SK-N-SH (cell line): ENCODE measurements at regions not wholly inside any gene's neighbourhood (a gene's known extent, or its start where the extent isn't known, plus 50 kb on each side); places are given as distances from the start of the nearest gene placed in this dataset.

Source experiments
- CTCF ChIA-PET: fragments of 300-600, 350-600 bp; formaldehyde crosslinking; extraction: SDS; loops from one replicate; lab custom pipeline; 2021; lab: Yijun Ruan, JAX
- POLR2A ChIA-PET: fragments of 350-600 bp; sonication (Branson Sonifier 250); formaldehyde crosslinking; extraction: SDS; loops from one replicate; lab custom pipeline; 2020; ENCODE audit warnings: antibody characterized with exemption, inconsistent platforms; lab: Yijun Ruan, JAX
- DNase-seq: peaks from one replicate; pipeline ENCODE4 v3.0.0; 2012
- H2AFZ ChIP-seq: fragments of 200-600 bp; sonication (generic); 2 replicates; pipeline ENCODE4 v1.8.1; 2016; ENCODE audit warnings: antibody characterized with exemption, mild to moderate bottlenecking, low read depth
- H3F3A ChIP-seq: fragments of 200-600 bp; sonication (generic); replicated peaks from 2 replicates; pipeline ENCODE3; 2016; ENCODE audit warnings: antibody characterized with exemption, mild to moderate bottlenecking; ENCODE audit not compliant: insufficient read depth
- H3K27ac ChIP-seq, 2 experiments: fragments of 200-500 bp in 1 of 2; fragments of 200-600 bp in 1 of 2; sonication (Bioruptor generic) in 1 of 2; sonication (generic), shearing (Covaris generic) in 1 of 2; 2 replicates each; pipeline versions ENCODE4 v1.5.1 to v1.6.1; 2014 to 2016; ENCODE audit warnings: low read depth in 2 of 2, inconsistent platforms in 1 of 2, low read length in 1 of 2, mild to moderate bottlenecking in 1 of 2, mixed read lengths in 1 of 2
- H3K27me3 ChIP-seq: fragments of 200-600 bp; sonication (generic), shearing (Covaris generic); 2 replicates; pipeline ENCODE4 v1.6.1; 2016; ENCODE audit warnings: mixed run types; ENCODE audit not compliant: insufficient read depth
- H3K36me3 ChIP-seq, 2 experiments: fragments of 200-500 bp in 1 of 2; fragments of 200-600 bp in 1 of 2; sonication (Bioruptor generic) in 1 of 2; sonication (generic) in 1 of 2; replicated peaks in 1 of 2; 2 replicates each; pipeline versions ENCODE3 to v1.5.1; 2014 to 2016; ENCODE audit warnings: low read length in 1 of 2, mild to moderate bottlenecking in 1 of 2; ENCODE audit not compliant: insufficient read depth in 2 of 2, control insufficient read depth in 1 of 2
- H3K4me1 ChIP-seq, 2 experiments: fragments of 200-500 bp in 1 of 2; fragments of 200-600 bp in 1 of 2; sonication (Bioruptor generic) in 1 of 2; sonication (generic), shearing (Covaris generic) in 1 of 2; 2 replicates each; pipeline versions ENCODE4 v1.5.1 to v1.6.1; 2014 to 2016; ENCODE audit warnings: low read depth in 1 of 2, low read length in 1 of 2, mixed run types in 1 of 2; ENCODE audit not compliant: insufficient read depth in 2 of 2, control insufficient read depth in 1 of 2
- H3K4me2 ChIP-seq: fragments of 200-600 bp; sonication (generic), shearing (Covaris generic); 2 replicates; pipeline ENCODE4 v1.6.1; 2017; ENCODE audit warnings: mixed run types
- H3K4me3 ChIP-seq, 2 experiments: fragments of 200-500 bp in 1 of 2; fragments of 200-600 bp in 1 of 2; sonication (Bioruptor generic) in 1 of 2; sonication (generic), shearing (Covaris generic) in 1 of 2; 2 replicates each; pipeline versions ENCODE4 v1.5.1 to v1.8.1; 2014 to 2016; ENCODE audit warnings: low read depth in 2 of 2, inconsistent platforms in 1 of 2, low read length in 1 of 2, mild to moderate bottlenecking in 1 of 2, mixed read lengths in 1 of 2, moderate library complexity in 1 of 2
- H3K79me2 ChIP-seq: fragments of 200-600 bp; sonication (generic); 2 replicates; pipeline ENCODE4 v1.8.1; 2017; ENCODE audit warnings: mild to moderate bottlenecking; ENCODE audit not compliant: insufficient read depth
- H3K9ac ChIP-seq: fragments of 200-600 bp; sonication (generic); 2 replicates; pipeline ENCODE4 v1.6.1; 2017; ENCODE audit warnings: mixed run types
- H3K9me2 ChIP-seq: fragments of 200-600 bp; sonication (generic); 2 replicates; pipeline ENCODE4 v1.6.1; 2017; ENCODE audit warnings: mixed run types
- H3K9me3 ChIP-seq: fragments of 200-600 bp; sonication (generic); 2 replicates; pipeline ENCODE4 v1.6.1; 2017; ENCODE audit warnings: mixed run types, mild to moderate bottlenecking, moderate library complexity
- H4K20me1 ChIP-seq: fragments of 200-600 bp; sonication (generic); 2 replicates; pipeline ENCODE4 v1.6.1; 2017; ENCODE audit warnings: mild to moderate bottlenecking, mixed run types; ENCODE audit not compliant: insufficient read depth
- CHD2 ChIP-seq: fragments of 150-350 bp; IDR thresholded peaks from 2 replicates; pipeline ENCODE4 v1.6.1; 2018; ENCODE audit warnings: low read length; ENCODE audit not compliant: partially characterized antibody
- CTCF ChIP-seq: fragments of 200-600 bp; sonication (generic); IDR thresholded peaks from 2 replicates; pipeline ENCODE4 v1.6.1; 2017; ENCODE audit warnings: antibody characterized with exemption, mild to moderate bottlenecking, moderate library complexity
- EP300 ChIP-seq, 2 experiments: IDR thresholded peaks; 2 replicates each; pipeline versions ENCODE4 v1.4.0 to v1.6.1; 2012; ENCODE audit warnings: borderline replicate concordance in 1 of 2, low read depth in 1 of 2, low read length in 1 of 2
- FOXJ3 ChIP-seq: sonication (generic); formaldehyde crosslinking; IDR thresholded peaks from 2 replicates; pipeline ENCODE4 v1.5.1; 2020; ENCODE audit warnings: mild to moderate bottlenecking, missing genetic modification reagents
- FOXM1 ChIP-seq: IDR thresholded peaks from 2 replicates; pipeline ENCODE4 v1.4.0; 2012; ENCODE audit warnings: low read depth, mild to moderate bottlenecking
- GABPA ChIP-seq: IDR thresholded peaks from 2 replicates; pipeline ENCODE4 v1.4.0; 2012; ENCODE audit warnings: low read depth, mild to moderate bottlenecking
- GATA2 ChIP-seq: sonication (generic); formaldehyde crosslinking; IDR thresholded peaks from 2 replicates; pipeline ENCODE4 v1.5.0; 2020; ENCODE audit warnings: mild to moderate bottlenecking, missing genetic modification reagents
- JUND ChIP-seq: IDR thresholded peaks from 2 replicates; pipeline ENCODE4 v1.4.0; 2012
- NRF1 ChIP-seq: IDR thresholded peaks from 2 replicates; pipeline ENCODE4 v1.6.1; 2012; ENCODE audit warnings: low read depth, mild to moderate bottlenecking, low read length
- PBX3 ChIP-seq: IDR thresholded peaks from 2 replicates; pipeline ENCODE4; 2012
- RAD21 ChIP-seq: IDR thresholded peaks from 2 replicates; pipeline ENCODE4 v1.6.1; 2012; ENCODE audit warnings: mild to moderate bottlenecking, low read length
- RCOR1 ChIP-seq: fragments of 150-350 bp; IDR thresholded peaks from 2 replicates; pipeline ENCODE4 v1.6.1; 2017; ENCODE audit warnings: antibody characterized with exemption, low read length
- RFX5 ChIP-seq: IDR thresholded peaks from 2 replicates; pipeline ENCODE4 v1.6.1; 2012; ENCODE audit warnings: mild to moderate bottlenecking, improper control_type of control experiment, low read length
- RXRA ChIP-seq: IDR thresholded peaks from 2 replicates; pipeline ENCODE4 v1.4.0; 2012; ENCODE audit warnings: low read depth, mild to moderate bottlenecking, borderline replicate concordance
- SMC3 ChIP-seq: IDR thresholded peaks from 2 replicates; pipeline ENCODE4 v1.6.1; 2012; ENCODE audit warnings: low read depth, low read length, improper control_type of control experiment
- TAF1 ChIP-seq: IDR thresholded peaks from 2 replicates; pipeline ENCODE4 v1.6.1; 2012; ENCODE audit warnings: low read depth, mild to moderate bottlenecking, low read length, moderate library complexity, borderline replicate concordance
- TCF12 ChIP-seq: IDR thresholded peaks from 2 replicates; pipeline ENCODE4 v1.4.0; 2012
- TEAD4 ChIP-seq: IDR thresholded peaks from 2 replicates; pipeline ENCODE4 v1.4.0; 2012; ENCODE audit warnings: mild to moderate bottlenecking, borderline replicate concordance; ENCODE audit not compliant: insufficient read depth
- USF1 ChIP-seq: IDR thresholded peaks from 2 replicates; pipeline ENCODE4 v1.4.0; 2012; ENCODE audit warnings: low read depth, borderline replicate concordance
- USF2 ChIP-seq: fragments of 150-350 bp; IDR thresholded peaks from 2 replicates; pipeline ENCODE4 v1.6.1; 2017; ENCODE audit warnings: antibody characterized with exemption, low read length, low read depth, borderline replicate concordance
- YY1 ChIP-seq: IDR thresholded peaks from 2 replicates; pipeline ENCODE4 v1.4.0; 2012; ENCODE audit warnings: low read depth, mild to moderate bottlenecking
- ZBTB33 ChIP-seq: IDR thresholded peaks from 2 replicates; pipeline ENCODE4 v1.4.0; 2012; ENCODE audit warnings: low read depth, borderline replicate concordance
- WGBS: methylation state at CpG from one replicate; pipeline ENCODE4 v1.1.6; 2017; ENCODE audit warnings: low lambda C conversion rate; 5-methylcytosine and 5-hydroxymethylcytosine counted together

- TF ChIP-seq USF2 (no peak), RAD21 (no peak), RFX5 (no peak)
- TF ChIP-seq, all 33 proteins: peak for 0
Observed at GRCh38 chr21:24658026-24658425, 949.3 kb downstream of the MRPL39 start (continued).

GRCh38 chr21:24649691-24650090, 957.6 kb downstream of the MRPL39 start:
- H3K4me1 ChIP-seq: no peaks in the 10 kb centered on the region
- ChIA-PET POLR2A (no interaction called here), CTCF (interaction anchor here (1.2 kb wide), 1 partner anchor 43 kb away, joined by 3 read pairs; no protein-coding TSS in a partner anchor)
- 7% methylated on average over 1 of the region's 1 CpG for WGBS
- H3K4me2 ChIP-seq: no peak overlapping the region
- H2AFZ ChIP-seq: no peak overlapping the region
- no peaks in the 10 kb centered on the region for H3K9me2 ChIP-seq
- no peaks in the 10 kb centered on the region for H3K27me3 ChIP-seq
- no peaks in the 10 kb centered on the region for H3K79me2 ChIP-seq
- TF ChIP-seq USF2 (no peak), RCOR1 (no peak), TEAD4 (no peak), CHD2 (no peak), JUND (no peak), FOXJ3 (no peak), USF1 (no peak), RXRA (no peak), GATA2 (CRISPR knock-in tag) (no peak), FOXM1 (no peak), TAF1 (no peak), SMC3 (no peak), YY1 (no peak), CTCF (no peak), GABPA (no peak), TCF12 (no peak), PBX3 (no peak), EP300 (IDR thresholded peaks at IDR 0.05; ENCODE audit: borderline replicate concordance in 1 of 2, low read depth in 1 of 2, low read length in 1 of 2) (no peak), ZBTB33 (no peak), NRF1 (no peak)
- no peaks in the 10 kb centered on the region for H3K9me3 ChIP-seq
- DNase-seq: no peak
- H3K9ac ChIP-seq: no peak overlapping the region
- no peaks in the 10 kb centered on the region for H4K20me1 ChIP-seq
- H3K27ac ChIP-seq: no peak overlapping the region
- no peak overlapping the region for H3K4me3 ChIP-seq
- H3F3A ChIP-seq: no peaks in the 10 kb centered on the region
- no peaks in the 10 kb centered on the region for H3K36me3 ChIP-seq
